Activated CD4-positive, alpha-beta T cell treated with anti-CD3 and anti-CD28 coated beads, Interleukin-2, amount 10 ng/mL, durations not matched to agents 7 days and 5 days (primary cell): ENCODE measurements at regions not wholly inside any gene's neighbourhood (a gene's known extent, or its start where the extent isn't known, plus 50 kb on each side); places are given as distances from the start of the nearest gene placed in this dataset.

Source experiments
- CTCF ChIA-PET: fragments of 350-600 bp; sonication (Branson Sonifier 250); formaldehyde crosslinking; loops from one replicate; lab custom pipeline; 2021; ENCODE audit warnings: antibody characterized with exemption; lab: Charles Lee
- POLR2A ChIA-PET: fragments of 350-600 bp; sonication (Branson Sonifier 250); formaldehyde crosslinking; loops from one replicate; lab custom pipeline; 2021; ENCODE audit warnings: antibody characterized with exemption; lab: Charles Lee
- DNase-seq: peaks from one replicate; pipeline ENCODE4 v3.0.0-alpha.2; 2020
- H3K27ac Mint-ChIP-seq: one replicate; pipeline ENCODE4 v1.8.0; 2021; ENCODE audit warnings: mild to moderate bottlenecking, moderate library complexity, mixed read lengths
- H3K27me3 Mint-ChIP-seq: one replicate; pipeline ENCODE4 v1.8.0; 2021; ENCODE audit warnings: mixed read lengths
- H3K36me3 Mint-ChIP-seq: one replicate; pipeline ENCODE4 v1.8.0; 2021; ENCODE audit warnings: low read depth, mixed read lengths
- H3K4me1 Mint-ChIP-seq: one replicate; pipeline ENCODE4 v1.8.0; 2021; ENCODE audit warnings: mixed read lengths
- H3K4me3 Mint-ChIP-seq: one replicate; pipeline ENCODE4 v1.8.0; 2021; ENCODE audit warnings: mild to moderate bottlenecking, moderate library complexity, mixed read lengths
- H3K9me3 Mint-ChIP-seq: one replicate; pipeline ENCODE4 v1.8.0; 2021; ENCODE audit warnings: mixed read lengths

- no peak for DNase-seq
- Mint-ChIP-seq H3K9me3 (peaks cover 5% of the 10 kb centered on the region), H3K27me3 (no peaks in the 10 kb centered on the region), H3K27ac (no peak overlapping the region), H3K4me3 (no peak overlapping the region), H3K36me3 (no peaks in the 10 kb centered on the region), H3K4me1 (no peaks in the 10 kb centered on the region)
- ChIA-PET POLR2A (no interaction called here), CTCF (no interaction called here)
Observed at GRCh38 chr1:192749349-192749748, 59.5 kb upstream of the RGS2 start.

GRCh38 chr1:192751260-192751659 lies 57.6 kb upstream of the RGS2 start:
- DNase-seq, result no peak
- CTCF ChIA-PET, result no interaction called here
- Mint-ChIP-seq H3K9me3 (peaks cover 5% of the 10 kb centered on the region), H3K27me3 (no peaks in the 10 kb centered on the region), H3K4me3 (no peak overlapping the region), H3K36me3 (no peaks in the 10 kb centered on the region), H3K4me1 (no peaks in the 10 kb centered on the region), H3K27ac (no peak overlapping the region)
- POLR2A ChIA-PET, result no interaction called here

GRCh38 chr1:192756314-192756713 lies 52.5 kb upstream of the RGS2 start:
- Mint-ChIP-seq H3K4me1 (no peaks in the 10 kb centered on the region), H3K27ac (no peak overlapping the region), H3K27me3 (peaks cover 8% of the 10 kb centered on the region), H3K36me3 (no peaks in the 10 kb centered on the region), H3K4me3 (no peak overlapping the region), H3K9me3 (peaks cover 5% of the 10 kb centered on the region)
- ChIA-PET CTCF (no interaction called here), POLR2A (no interaction called here)
- no peak for DNase-seq

GRCh38 chr1:192756847-192757246 lies 52.0 kb upstream of the RGS2 start:
- H3K9me3 Mint-ChIP-seq, result peaks cover 2% of the 10 kb centered on the region

GRCh38 chr1:192758492-192758891 lies 50.3 kb upstream of the RGS2 start:
- DNase-seq, result no peak
- Mint-ChIP-seq H3K27ac (no peak overlapping the region), H3K9me3 (no peaks in the 10 kb centered on the region), H3K4me1 (no peaks in the 10 kb centered on the region), H3K36me3 (no peaks in the 10 kb centered on the region), H3K4me3 (no peak overlapping the region), H3K27me3 (peaks cover 8% of the 10 kb centered on the region)
- CTCF ChIA-PET, result no interaction called here
- POLR2A ChIA-PET, result no interaction called here

More at GRCh38 chr1:192756847-192757246, 52.0 kb upstream of the RGS2 start:
- Mint-ChIP-seq H3K36me3 (no peaks in the 10 kb centered on the region), H3K4me3 (no peak overlapping the region), H3K27ac (no peak overlapping the region), H3K27me3 (peaks cover 8% of the 10 kb centered on the region), H3K4me1 (no peaks in the 10 kb centered on the region)
- ChIA-PET POLR2A (no interaction called here), CTCF (no interaction called here)
- DNase-seq, result no peak
